ENCODE measurements at regions not wholly inside any gene's neighbourhood (a gene's known extent, or its start where the extent isn't known, plus 50 kb on each side); places are given as distances from the start of the nearest gene placed in this dataset.
"Not testable (repeated sequence)": the region's sequence is repeated elsewhere in the genome, so short reads cannot be mapped to it uniquely, and the experiment has no call there.

DNA sequence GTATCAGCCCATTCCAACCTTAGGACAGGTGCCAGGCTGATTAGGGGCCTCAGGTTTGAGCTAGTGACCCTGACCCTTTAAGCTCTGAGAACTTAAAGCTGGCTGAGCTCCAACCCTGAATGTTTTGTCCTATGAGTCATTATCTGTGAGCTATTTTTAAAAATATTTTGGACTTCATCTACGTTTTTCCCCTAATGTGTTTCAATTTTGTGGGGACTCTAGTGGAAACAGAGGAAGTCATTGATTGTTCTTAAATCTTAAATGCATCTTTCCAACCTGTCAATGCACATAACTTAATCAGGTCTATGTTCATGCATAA, 56.8 kb downstream of the SPATA31A6 start:
- TF ChIP-seq, protein P1, sequence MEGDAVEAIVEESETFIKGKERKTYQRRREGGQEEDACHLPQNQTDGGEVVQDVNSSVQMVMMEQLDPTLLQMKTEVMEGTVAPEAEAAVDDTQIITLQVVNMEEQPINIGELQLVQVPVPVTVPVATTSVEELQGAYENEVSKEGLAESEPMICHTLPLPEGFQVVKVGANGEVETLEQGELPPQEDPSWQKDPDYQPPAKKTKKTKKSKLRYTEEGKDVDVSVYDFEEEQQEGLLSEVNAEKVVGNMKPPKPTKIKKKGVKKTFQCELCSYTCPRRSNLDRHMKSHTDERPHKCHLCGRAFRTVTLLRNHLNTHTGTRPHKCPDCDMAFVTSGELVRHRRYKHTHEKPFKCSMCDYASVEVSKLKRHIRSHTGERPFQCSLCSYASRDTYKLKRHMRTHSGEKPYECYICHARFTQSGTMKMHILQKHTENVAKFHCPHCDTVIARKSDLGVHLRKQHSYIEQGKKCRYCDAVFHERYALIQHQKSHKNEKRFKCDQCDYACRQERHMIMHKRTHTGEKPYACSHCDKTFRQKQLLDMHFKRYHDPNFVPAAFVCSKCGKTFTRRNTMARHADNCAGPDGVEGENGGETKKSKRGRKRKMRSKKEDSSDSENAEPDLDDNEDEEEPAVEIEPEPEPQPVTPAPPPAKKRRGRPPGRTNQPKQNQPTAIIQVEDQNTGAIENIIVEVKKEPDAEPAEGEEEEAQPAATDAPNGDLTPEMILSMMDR (IDR thresholded peaks at IDR 0.05; ENCODE audit: borderline replicate concordance, extremely low read depth, low read length, poor library complexity, severe bottlenecking): not testable (repeated sequence)
- TF ChIP-seq EZH2 (IDR thresholded peaks at IDR 0.05; ENCODE audit: borderline replicate concordance, low read depth, low read length, severe bottlenecking): not testable (repeated sequence)

Data from DND-41 (cell line).